ENCODE measurements at regions not wholly inside any gene's neighbourhood (a gene's known extent, or its start where the extent isn't known, plus 50 kb on each side); places are given as distances from the start of the nearest gene placed in this dataset.

DNA sequence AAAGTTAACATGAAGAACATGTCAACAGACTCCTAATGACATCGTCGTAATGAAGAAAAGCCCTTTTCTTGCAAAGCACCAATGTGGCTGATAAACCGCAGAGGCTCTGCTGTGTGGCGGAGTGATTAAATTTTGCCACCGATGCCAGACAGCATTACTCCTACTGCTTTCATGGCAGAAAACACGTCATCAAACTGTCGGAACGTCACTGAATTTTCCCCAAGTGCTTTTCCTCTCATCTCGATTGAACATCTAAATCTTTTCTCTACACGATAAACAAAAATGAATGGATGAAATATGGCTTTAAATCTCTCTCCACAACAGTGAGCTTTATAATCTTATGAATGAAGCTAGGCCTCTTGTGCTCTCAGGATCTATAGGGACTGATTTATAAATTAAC is 159.8 kb upstream of the REG3G start:
- TF ChIP-seq, protein P1, sequence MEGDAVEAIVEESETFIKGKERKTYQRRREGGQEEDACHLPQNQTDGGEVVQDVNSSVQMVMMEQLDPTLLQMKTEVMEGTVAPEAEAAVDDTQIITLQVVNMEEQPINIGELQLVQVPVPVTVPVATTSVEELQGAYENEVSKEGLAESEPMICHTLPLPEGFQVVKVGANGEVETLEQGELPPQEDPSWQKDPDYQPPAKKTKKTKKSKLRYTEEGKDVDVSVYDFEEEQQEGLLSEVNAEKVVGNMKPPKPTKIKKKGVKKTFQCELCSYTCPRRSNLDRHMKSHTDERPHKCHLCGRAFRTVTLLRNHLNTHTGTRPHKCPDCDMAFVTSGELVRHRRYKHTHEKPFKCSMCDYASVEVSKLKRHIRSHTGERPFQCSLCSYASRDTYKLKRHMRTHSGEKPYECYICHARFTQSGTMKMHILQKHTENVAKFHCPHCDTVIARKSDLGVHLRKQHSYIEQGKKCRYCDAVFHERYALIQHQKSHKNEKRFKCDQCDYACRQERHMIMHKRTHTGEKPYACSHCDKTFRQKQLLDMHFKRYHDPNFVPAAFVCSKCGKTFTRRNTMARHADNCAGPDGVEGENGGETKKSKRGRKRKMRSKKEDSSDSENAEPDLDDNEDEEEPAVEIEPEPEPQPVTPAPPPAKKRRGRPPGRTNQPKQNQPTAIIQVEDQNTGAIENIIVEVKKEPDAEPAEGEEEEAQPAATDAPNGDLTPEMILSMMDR (conservative IDR thresholded peaks at IDR 0.05) = no peak
- no peak for TF ChIP-seq ZFX (IDR thresholded peaks at IDR 0.05)
